Gastroesophageal sphincter (tissue), 4 donors: ENCODE measurements at regions not wholly inside any gene's neighbourhood (a gene's known extent, or its start where the extent isn't known, plus 50 kb on each side); places are given as distances from the start of the nearest gene placed in this dataset.

Experiments used
- ATAC-seq: fragments of 150-250 bp; one replicate; pipeline ENCODE4 v1.9.1; 2016; ENCODE audit warnings: mild to moderate bottlenecking, moderate library complexity
- H3K27ac ChIP-seq, 4 donors: fragments of 200-600 bp; sonication (generic) in 3 of 4; 1 replicate in 3 of 4; 2 replicates in 1 of 4; pipeline ENCODE4 v1.5.1; 2016 to 2019
- H3K27me3 ChIP-seq: fragments of 200-600 bp; sonication (generic); one replicate; pipeline ENCODE4 v1.5.1; 2019
- H3K36me3 ChIP-seq, 2 donors: fragments of 200-600 bp; sonication (generic); one replicate each; pipeline ENCODE4 v1.5.1; 2019; ENCODE audit warnings: control low read depth in 1 of 2
- H3K4me1 ChIP-seq, 3 donors: fragments of 200-600 bp; sonication (generic); 1 replicate in 2 of 3; 2 replicates in 1 of 3; pipeline ENCODE4 v1.5.1; 2016 to 2019; ENCODE audit warnings: control low read depth in 2 of 3
- H3K4me3 ChIP-seq, 2 donors: fragments of 200-600 bp; sonication (generic); one replicate each; pipeline ENCODE4 v1.5.1; 2019; ENCODE audit warnings: mild to moderate bottlenecking in 1 of 2, moderate library complexity in 1 of 2
- H3K9me3 ChIP-seq, 3 donors: fragments of 200-600 bp; sonication (generic); one replicate each; pipeline ENCODE4 v1.5.1; 2017 to 2019; ENCODE audit warnings: control low read depth in 2 of 3
- EP300 ChIP-seq: sonication (generic); formaldehyde crosslinking; IDR thresholded peaks from one replicate; pipeline ENCODE4 v1.6.1; 2017; ENCODE audit warnings: antibody characterized with exemption, mild to moderate bottlenecking
- POLR2A ChIP-seq, 2 donors: fragments of 450-650 bp; IDR thresholded peaks; one replicate each; pipeline ENCODE4 v1.6.1; 2017; ENCODE audit warnings: antibody characterized with exemption in 2 of 2, mild to moderate bottlenecking in 2 of 2, moderate library complexity in 1 of 2
- POLR2AphosphoS5 ChIP-seq: sonication (generic); formaldehyde crosslinking; IDR thresholded peaks from one replicate; pipeline ENCODE4 v1.6.1; 2017; ENCODE audit warnings: antibody characterized with exemption
- WGBS, 2 donors: methylation state at CpG; one replicate each; pipeline ENCODE4 v1.1.5; 2018; ENCODE audit warnings: low coverage in 1 of 2; 5-methylcytosine and 5-hydroxymethylcytosine counted together
- TF ChIP-seq, protein P1 (sequence below), 4 experiments: fragments of 200-600 bp in 2 of 4; fragments of 450-650 bp in 2 of 4; sonication (generic) in 1 of 4; IDR thresholded peaks; one replicate each; pipeline ENCODE4 v1.5.1; 2017 to 2019; ENCODE audit warnings: antibody characterized with exemption in 4 of 4, mild to moderate bottlenecking in 2 of 4, moderate library complexity in 2 of 4

DNA sequence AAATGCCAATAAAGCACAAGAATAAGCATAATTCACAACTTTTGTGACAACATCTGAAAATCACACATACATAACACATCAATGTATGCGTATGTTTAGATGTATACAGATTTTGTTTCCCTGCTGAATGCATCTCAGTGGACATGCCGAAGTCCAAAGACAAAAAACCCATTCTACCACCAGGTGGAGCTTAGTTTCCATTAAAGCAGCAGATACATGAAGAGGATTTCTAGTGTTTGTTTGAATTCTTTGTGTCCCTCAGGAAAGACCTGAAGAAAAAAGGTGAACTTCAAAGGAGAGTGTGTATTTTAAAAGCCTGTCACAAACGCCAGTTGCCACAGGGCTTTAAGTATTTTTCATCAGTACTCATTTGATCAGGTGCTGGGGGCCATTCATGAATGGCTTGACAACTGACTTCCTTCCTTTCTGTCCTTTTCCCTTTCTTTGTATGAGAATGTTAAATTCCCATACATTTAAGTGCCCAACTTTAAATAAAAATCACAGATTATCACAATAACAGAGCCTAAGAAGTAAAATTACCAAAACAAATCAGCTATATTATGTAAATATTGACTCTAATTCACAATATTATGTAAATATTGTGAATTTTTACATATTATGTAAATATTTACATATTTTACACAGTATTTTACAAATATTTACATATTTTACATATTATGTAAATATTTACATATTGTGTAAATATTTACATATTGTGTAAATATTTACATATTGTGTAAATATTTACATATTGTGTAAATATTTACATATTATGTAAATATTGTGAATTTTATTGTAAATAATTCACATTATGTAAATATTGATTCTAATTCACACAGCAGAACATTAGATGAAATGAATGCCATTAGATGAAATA lies 343.0 kb downstream of the CRPPA start:
- Histone ChIP-seq H3K36me3 (no peaks in the 10 kb centered on the region), H3K9me3 (no peaks in the 10 kb centered on the region), H3K27ac (no peak overlapping the region), H3K27me3 (no peaks in the 10 kb centered on the region), H3K4me3 (no peak overlapping the region), H3K4me1 (peaks cover 0 to 4% (median 0%) of the 10 kb centered on the region in 3 donors)
- ATAC-seq, result peak; percentile 38
- WGBS, 2 donors, result 15% methylated on average over 3 of the region's 3 CpGs
- TF ChIP-seq POLR2AphosphoS5, result no peak
- TF ChIP-seq, protein P1, sequence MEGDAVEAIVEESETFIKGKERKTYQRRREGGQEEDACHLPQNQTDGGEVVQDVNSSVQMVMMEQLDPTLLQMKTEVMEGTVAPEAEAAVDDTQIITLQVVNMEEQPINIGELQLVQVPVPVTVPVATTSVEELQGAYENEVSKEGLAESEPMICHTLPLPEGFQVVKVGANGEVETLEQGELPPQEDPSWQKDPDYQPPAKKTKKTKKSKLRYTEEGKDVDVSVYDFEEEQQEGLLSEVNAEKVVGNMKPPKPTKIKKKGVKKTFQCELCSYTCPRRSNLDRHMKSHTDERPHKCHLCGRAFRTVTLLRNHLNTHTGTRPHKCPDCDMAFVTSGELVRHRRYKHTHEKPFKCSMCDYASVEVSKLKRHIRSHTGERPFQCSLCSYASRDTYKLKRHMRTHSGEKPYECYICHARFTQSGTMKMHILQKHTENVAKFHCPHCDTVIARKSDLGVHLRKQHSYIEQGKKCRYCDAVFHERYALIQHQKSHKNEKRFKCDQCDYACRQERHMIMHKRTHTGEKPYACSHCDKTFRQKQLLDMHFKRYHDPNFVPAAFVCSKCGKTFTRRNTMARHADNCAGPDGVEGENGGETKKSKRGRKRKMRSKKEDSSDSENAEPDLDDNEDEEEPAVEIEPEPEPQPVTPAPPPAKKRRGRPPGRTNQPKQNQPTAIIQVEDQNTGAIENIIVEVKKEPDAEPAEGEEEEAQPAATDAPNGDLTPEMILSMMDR (IDR thresholded peaks at IDR 0.05), result peak; percentile 58 to 74 (median 72)
- no peak for TF ChIP-seq POLR2A (IDR thresholded peaks at IDR 0.05)
- no peak for TF ChIP-seq EP300

DNA sequence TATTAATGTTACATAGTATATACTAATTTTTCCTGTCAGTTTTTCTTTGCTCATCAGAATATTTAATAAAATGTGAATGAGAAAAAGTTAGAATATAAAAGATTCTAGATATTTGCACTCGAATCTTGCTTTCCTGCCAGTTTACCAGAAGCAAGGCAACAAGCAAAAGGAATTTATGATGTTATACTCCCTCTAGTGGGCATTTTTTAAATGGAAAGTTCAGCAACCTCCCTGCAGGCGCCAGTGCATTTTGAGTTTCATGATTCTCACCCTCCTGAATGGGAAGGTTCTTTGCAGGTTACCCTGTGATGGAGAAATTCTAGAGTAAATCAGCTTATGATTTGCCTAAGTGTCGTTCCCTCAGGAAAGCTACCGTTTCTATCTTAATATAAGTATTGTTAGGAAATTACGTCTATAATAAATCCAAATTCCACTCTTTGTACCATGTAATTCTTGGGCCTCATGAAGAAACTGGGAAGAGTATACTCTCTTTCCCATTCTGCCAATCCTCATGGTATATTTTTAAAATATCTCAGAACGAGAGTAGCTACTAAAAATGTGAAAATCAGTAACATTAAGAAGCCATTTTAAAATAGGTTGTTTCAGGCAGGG lies 350.0 kb downstream of the CRPPA start:
- Histone ChIP-seq H3K36me3 (no peaks in the 10 kb centered on the region), H3K4me1 (peaks cover 0 to 25% (median 3%) of the 10 kb centered on the region in 3 donors), H3K27ac (no peak overlapping the region), H3K9me3 (no peaks in the 10 kb centered on the region), H3K27me3 (no peaks in the 10 kb centered on the region), H3K4me3 (no peak overlapping the region)
- WGBS, 2 donors, result 16 to 21% methylated on average over 6 of the region's 6 CpGs
- ATAC-seq, result no peak
- TF ChIP-seq, protein P1 (IDR thresholded peaks at IDR 0.05), result peak; percentile 66 to 94 (median 84)
- TF ChIP-seq POLR2AphosphoS5 (no peak), EP300 (no peak), POLR2A (IDR thresholded peaks at IDR 0.05) (no peak)

DNA sequence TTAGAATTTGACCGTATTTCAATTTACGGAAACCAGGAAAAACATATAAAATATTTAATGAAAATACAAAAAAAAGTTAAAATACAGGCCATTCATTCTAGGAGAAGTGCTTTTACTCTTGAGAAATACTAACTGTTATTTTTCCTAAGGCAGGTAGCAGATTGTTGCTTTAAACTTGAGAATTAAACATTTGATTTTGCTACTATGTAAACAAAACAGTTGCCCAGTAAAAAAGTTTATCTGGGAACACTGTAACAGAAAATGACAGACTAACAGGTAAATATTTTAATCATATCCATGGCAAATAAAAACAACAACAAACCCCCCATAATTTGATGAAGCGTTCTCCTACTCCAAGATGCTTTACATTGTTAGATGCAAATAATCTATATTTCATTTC lies 350.5 kb downstream of the CRPPA start:
- Histone ChIP-seq H3K4me1 (peaks cover 0 to 30% (median 5%) of the 10 kb centered on the region in 3 donors), H3K9me3 (no peaks in the 10 kb centered on the region), H3K36me3 (no peaks in the 10 kb centered on the region), H3K27me3 (no peaks in the 10 kb centered on the region), H3K4me3 (no peak overlapping the region), H3K27ac (no peak overlapping the region)
- ATAC-seq, result no peak
- TF ChIP-seq EP300 (no peak), POLR2AphosphoS5 (no peak), POLR2A (IDR thresholded peaks at IDR 0.05) (no peak)
- TF ChIP-seq, protein P1 (IDR thresholded peaks at IDR 0.05), result no peak
- WGBS, 2 donors, result 61 to 80% methylated on average over 2 to 3 of the region's 3 CpGs

DNA sequence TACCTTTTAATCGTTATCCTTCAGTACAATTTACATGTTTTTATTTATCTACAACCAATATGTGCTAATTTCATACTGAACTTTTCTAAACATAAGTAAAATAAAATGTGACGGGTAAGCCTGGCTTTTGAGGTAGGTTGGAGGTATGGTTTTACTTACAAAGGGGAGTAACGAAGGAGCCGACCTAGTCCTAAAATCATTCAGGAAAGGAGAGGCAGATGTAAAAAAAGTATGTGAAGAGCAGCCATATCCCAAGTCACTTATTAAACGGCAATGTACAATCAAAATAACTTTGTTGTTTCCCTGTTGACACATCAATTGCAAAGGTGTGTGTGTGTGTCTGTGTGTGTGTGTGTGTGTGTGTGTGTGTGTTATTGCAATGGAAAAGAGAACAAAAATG lies 351.3 kb downstream of the CRPPA start:
- H3K9me3 ChIP-seq, result no peaks in the 10 kb centered on the region
- no peak for ATAC-seq
- WGBS, 2 donors, result 77 to 85% methylated on average over 3 to 5 of the region's 5 CpGs
- no peaks in the 10 kb centered on the region for H3K36me3 ChIP-seq
- H3K27me3 ChIP-seq, result no peaks in the 10 kb centered on the region
- H3K4me1 ChIP-seq, result peaks cover 0 to 34% (median 5%) of the 10 kb centered on the region in 3 donors
- H3K27ac ChIP-seq, result peak overlapping the region in 1 of 4 donors; percentile 29
- TF ChIP-seq EP300 (no peak), POLR2AphosphoS5 (no peak), POLR2A (IDR thresholded peaks at IDR 0.05) (no peak)
- TF ChIP-seq, protein P1 (IDR thresholded peaks at IDR 0.05), result no peak
- H3K4me3 ChIP-seq, result no peak overlapping the region
